SK-N-MC (cell line): ENCODE measurements at regions not wholly inside any gene's neighbourhood (a gene's known extent, or its start where the extent isn't known, plus 50 kb on each side); places are given as distances from the start of the nearest gene placed in this dataset.

Experiments
- EZH2 ChIP-seq: fragments of 200-600 bp; sonication (generic); IDR thresholded peaks from one replicate; pipeline ENCODE4 v1.6.1; 2017; ENCODE audit warnings: antibody characterized with exemption
- FOXP2 ChIP-seq: optimal IDR thresholded peaks from 2 replicates; pipeline ENCODE3; 2011; ENCODE audit warnings: mild to moderate bottlenecking, moderate library complexity; ENCODE audit not compliant: insufficient read depth; ENCODE audit errors: extremely low read length, control extremely low read depth
- POLR2AphosphoS5 ChIP-seq: IDR thresholded peaks from 2 replicates; pipeline ENCODE4 v1.6.1; 2012; ENCODE audit warnings: mild to moderate bottlenecking, low read depth, low read length, borderline replicate concordance

GRCh38 chr1:58993403-58993802, 209.6 kb upstream of the JUN start:
- TF ChIP-seq EZH2 (no peak), POLR2AphosphoS5 (no peak), FOXP2 (no peak)
